GM12878 (cell line): ENCODE measurements at regions not wholly inside any gene's neighbourhood (a gene's known extent, or its start where the extent isn't known, plus 50 kb on each side); places are given as distances from the start of the nearest gene placed in this dataset.

Experiments used
- ATF7 ChIP-seq: fragments of 450-650 bp; IDR thresholded peaks from 2 replicates; pipeline ENCODE4 v1.6.1; 2016; ENCODE audit warnings: low read depth, mild to moderate bottlenecking
- GATAD2B ChIP-seq: fragments of 450-650 bp; conservative IDR thresholded peaks from 2 replicates; pipeline ENCODE4 v1.6.1; 2017; ENCODE audit warnings: low read depth, mild to moderate bottlenecking, moderate library complexity
- HDGF ChIP-seq: fragments of 450-650 bp; IDR thresholded peaks from 2 replicates; pipeline ENCODE4 v1.6.1; 2016; ENCODE audit warnings: antibody characterized with exemption
- NRF1 ChIP-seq: conservative IDR thresholded peaks from 2 replicates; pipeline ENCODE4 v1.6.1; 2011; ENCODE audit warnings: mild to moderate bottlenecking, low read depth, low read length, improper control_type of control experiment
- POLR2A ChIP-seq: IDR thresholded peaks from 2 replicates; pipeline ENCODE4 v1.6.1; 2011; ENCODE audit warnings: low read depth, mild to moderate bottlenecking, low read length
- POLR2AphosphoS5 ChIP-seq: IDR thresholded peaks from 2 replicates; pipeline ENCODE4 v1.6.1; 2011; ENCODE audit warnings: mild to moderate bottlenecking, low read length, inconsistent platforms
- RAD21 ChIP-seq: IDR thresholded peaks from 2 replicates; pipeline ENCODE4 v1.6.1; 2011; ENCODE audit warnings: mild to moderate bottlenecking, low read depth, low read length, moderate library complexity; ENCODE audit not compliant: insufficient read depth
- SP1 ChIP-seq: IDR thresholded peaks from one replicate; pipeline ENCODE4 v1.6.1; 2011; ENCODE audit warnings: low read depth, low read length
- TAF1 ChIP-seq: IDR thresholded peaks from 2 replicates; pipeline ENCODE4 v1.6.1; 2011; ENCODE audit warnings: mild to moderate bottlenecking, low read depth, low read length, borderline replicate concordance
- ZZZ3 ChIP-seq: IDR thresholded peaks from 2 replicates; pipeline ENCODE4 v1.6.1; 2011; ENCODE audit warnings: low read depth; ENCODE audit not compliant: control insufficient read depth, insufficient read length
- TF ChIP-seq, protein P1 (sequence below), 3 experiments: IDR thresholded peaks in 2 of 3; conservative IDR thresholded peaks in 1 of 3; 2 replicates each; pipeline ENCODE4 v1.5.1; 2011; ENCODE audit warnings: low read depth in 3 of 3, low read length in 3 of 3, mild to moderate bottlenecking in 3 of 3, control low read depth in 2 of 3, moderate library complexity in 2 of 3, inconsistent platforms in 1 of 3, mixed read lengths in 1 of 3; ENCODE audit not compliant: control insufficient read depth in 2 of 3, insufficient read depth in 1 of 3; ENCODE audit errors: extremely low read depth in 1 of 3
- TF ChIP-seq, protein P2 (sequence below): fragments of 450-650 bp; IDR thresholded peaks from 2 replicates; pipeline ENCODE4 v1.6.1; 2016; ENCODE audit warnings: mild to moderate bottlenecking, moderate library complexity, borderline replicate concordance

DNA sequence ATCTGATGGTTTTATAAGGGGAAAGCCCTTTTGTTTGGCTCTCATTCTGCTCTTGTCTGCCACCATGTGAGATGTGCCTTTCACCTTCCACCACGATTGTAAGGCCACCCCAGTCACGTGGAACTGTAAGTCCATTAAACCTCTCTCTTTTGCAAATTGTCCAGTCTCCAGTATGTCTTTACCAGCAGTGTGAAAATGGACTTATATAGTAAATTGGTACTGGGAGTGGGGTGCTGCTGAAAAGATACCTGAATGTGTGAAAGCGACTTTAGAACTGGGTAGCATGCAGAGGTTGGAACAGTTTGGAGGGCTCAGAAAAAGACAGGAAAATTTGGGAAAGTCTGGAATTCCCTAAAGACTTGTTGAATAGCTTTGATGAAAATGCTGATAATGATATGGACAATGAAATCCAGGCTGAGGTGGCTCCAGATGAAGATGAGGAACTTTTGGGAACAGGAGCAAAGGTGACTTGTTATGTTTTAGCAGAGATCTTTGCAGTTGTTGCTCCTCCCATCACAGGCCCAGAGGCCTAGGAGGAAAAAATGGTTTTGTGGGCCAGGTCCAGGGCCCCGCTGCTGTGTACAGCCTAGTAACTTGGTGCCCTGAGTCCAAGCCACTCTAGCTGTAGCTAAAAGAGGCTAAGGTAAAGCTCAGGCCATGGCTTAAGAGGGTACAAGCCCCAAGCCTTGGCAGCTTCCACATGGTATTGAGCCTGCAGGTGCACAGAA, 275.7 kb upstream of the NPSR1 start:
- TF ChIP-seq, protein P1, sequence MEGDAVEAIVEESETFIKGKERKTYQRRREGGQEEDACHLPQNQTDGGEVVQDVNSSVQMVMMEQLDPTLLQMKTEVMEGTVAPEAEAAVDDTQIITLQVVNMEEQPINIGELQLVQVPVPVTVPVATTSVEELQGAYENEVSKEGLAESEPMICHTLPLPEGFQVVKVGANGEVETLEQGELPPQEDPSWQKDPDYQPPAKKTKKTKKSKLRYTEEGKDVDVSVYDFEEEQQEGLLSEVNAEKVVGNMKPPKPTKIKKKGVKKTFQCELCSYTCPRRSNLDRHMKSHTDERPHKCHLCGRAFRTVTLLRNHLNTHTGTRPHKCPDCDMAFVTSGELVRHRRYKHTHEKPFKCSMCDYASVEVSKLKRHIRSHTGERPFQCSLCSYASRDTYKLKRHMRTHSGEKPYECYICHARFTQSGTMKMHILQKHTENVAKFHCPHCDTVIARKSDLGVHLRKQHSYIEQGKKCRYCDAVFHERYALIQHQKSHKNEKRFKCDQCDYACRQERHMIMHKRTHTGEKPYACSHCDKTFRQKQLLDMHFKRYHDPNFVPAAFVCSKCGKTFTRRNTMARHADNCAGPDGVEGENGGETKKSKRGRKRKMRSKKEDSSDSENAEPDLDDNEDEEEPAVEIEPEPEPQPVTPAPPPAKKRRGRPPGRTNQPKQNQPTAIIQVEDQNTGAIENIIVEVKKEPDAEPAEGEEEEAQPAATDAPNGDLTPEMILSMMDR (IDR thresholded peaks at IDR 0.05 in 2 of 3, conservative IDR thresholded peaks at IDR 0.05 in 1 of 3; ENCODE audit: control insufficient read depth in 2 of 3, extremely low read depth in 1 of 3, insufficient read depth in 1 of 3, low read depth in 3 of 3, low read length in 3 of 3), result no peak
- TF ChIP-seq GATAD2B (no peak), HDGF (no peak), NRF1 (no peak), ATF7 (no peak), POLR2A (no peak), TAF1 (no peak), ZZZ3 (no peak), POLR2AphosphoS5 (no peak), RAD21 (no peak), SP1 (no peak)
- TF ChIP-seq, protein P2, sequence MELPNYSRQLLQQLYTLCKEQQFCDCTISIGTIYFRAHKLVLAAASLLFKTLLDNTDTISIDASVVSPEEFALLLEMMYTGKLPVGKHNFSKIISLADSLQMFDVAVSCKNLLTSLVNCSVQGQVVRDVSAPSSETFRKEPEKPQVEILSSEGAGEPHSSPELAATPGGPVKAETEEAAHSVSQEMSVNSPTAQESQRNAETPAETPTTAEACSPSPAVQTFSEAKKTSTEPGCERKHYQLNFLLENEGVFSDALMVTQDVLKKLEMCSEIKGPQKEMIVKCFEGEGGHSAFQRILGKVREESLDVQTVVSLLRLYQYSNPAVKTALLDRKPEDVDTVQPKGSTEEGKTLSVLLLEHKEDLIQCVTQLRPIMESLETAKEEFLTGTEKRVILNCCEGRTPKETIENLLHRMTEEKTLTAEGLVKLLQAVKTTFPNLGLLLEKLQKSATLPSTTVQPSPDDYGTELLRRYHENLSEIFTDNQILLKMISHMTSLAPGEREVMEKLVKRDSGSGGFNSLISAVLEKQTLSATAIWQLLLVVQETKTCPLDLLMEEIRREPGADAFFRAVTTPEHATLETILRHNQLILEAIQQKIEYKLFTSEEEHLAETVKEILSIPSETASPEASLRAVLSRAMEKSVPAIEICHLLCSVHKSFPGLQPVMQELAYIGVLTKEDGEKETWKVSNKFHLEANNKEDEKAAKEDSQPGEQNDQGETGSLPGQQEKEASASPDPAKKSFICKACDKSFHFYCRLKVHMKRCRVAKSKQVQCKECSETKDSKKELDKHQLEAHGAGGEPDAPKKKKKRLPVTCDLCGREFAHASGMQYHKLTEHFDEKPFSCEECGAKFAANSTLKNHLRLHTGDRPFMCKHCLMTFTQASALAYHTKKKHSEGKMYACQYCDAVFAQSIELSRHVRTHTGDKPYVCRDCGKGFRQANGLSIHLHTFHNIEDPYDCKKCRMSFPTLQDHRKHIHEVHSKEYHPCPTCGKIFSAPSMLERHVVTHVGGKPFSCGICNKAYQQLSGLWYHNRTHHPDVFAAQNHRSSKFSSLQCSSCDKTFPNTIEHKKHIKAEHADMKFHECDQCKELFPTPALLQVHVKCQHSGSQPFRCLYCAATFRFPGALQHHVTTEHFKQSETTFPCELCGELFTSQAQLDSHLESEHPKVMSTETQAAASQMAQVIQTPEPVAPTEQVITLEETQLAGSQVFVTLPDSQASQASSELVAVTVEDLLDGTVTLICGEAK, result no peak
